HG03354 (cell line): ENCODE measurements at regions not wholly inside any gene's neighbourhood (a gene's known extent, or its start where the extent isn't known, plus 50 kb on each side); places are given as distances from the start of the nearest gene placed in this dataset.
"Not testable (repeated sequence)": the region's sequence is repeated elsewhere in the genome, so short reads cannot be mapped to it uniquely, and the experiment has no call there.

Experiments
- ATAC-seq: cut with Tn5 transposase; IDR thresholded peaks from one replicate; pipeline ENCODE4 v1.9.1; 2021; ENCODE audit warnings: mild to moderate bottlenecking; ENCODE audit not compliant: unreplicated experiment, poor library complexity, severe bottlenecking

DNA sequence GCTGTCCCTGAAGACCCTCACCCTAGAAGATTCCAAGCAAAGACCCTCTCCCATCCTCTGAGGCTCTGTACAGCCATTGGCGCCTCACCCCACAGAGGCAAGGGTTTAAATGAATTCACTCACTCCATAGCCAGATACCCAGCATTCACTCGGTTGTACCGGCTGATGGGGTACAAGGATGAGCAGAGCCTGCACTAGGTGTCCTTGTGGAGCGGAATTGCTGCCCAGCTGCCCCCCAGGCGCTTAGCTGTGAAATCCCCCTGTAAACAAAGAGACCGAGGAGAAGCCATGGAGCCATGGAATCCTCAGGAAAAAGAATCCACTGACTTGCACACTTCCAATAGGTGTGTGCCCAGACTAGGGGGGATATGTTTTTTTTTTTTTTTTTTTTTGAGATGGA, 117.3 kb downstream of the SHANK2 start:
- ATAC-seq = no peak

DNA sequence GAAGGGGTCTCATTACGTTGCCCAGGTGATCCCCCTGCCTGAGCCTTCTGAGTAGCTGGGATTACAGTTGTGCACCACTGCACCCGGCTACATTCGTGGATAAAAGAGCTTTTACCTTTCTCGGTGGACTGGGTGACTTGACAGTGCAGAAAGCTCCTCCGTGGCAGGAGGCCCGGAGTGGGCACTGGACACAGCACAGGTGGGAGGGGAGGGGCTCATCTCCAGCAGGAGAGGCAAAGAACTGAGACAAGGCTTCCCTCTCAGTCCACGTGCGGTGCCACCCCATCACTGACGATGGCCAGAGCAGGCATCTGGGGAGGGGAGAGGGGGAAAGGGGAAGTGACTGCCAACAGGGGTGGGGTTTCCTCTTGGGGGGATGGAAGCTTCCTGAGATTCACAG, 118.4 kb downstream of the SHANK2 start:
- ATAC-seq = no peak

DNA sequence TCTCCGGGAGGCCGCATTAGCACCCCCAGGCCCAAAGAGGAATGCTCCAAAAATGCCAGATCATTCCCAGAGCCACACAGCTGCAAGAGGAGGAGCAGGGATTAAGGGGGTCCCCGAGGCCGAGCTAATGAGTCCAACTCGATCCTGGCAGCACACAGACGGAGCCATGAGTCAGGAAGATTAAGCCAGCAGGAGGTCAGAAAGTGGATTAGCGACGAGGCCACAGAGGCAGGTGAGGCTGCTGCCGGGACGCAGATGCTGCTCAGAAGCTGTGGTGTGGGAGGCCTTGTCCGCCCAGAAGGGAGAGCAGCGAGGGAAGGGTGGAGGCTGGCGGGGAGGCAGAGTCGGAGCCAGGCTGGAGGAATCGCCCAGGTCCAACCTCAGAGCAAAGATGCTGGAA, 120.5 kb downstream of the SHANK2 start:
- ATAC-seq = no peak

DNA sequence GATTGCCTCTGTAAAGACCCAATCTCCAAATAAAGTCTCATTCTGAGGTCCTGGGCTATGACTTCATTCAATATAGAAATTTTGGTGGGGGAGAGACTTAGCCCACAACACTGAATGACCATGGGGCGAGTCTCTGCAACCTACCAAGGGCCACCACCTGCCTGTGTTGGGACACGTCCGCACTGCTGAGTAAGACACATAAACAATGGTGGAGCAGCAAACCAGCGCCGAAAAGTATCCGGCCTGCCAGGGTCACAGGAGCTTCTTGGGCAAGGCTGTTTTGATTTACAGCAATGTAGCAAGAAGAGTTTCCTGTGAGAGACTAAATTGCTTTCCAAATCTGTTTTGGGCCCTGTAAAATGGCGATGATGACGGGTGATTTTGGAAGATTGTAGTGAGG, 122.3 kb downstream of the SHANK2 start:
- no peak for ATAC-seq

DNA sequence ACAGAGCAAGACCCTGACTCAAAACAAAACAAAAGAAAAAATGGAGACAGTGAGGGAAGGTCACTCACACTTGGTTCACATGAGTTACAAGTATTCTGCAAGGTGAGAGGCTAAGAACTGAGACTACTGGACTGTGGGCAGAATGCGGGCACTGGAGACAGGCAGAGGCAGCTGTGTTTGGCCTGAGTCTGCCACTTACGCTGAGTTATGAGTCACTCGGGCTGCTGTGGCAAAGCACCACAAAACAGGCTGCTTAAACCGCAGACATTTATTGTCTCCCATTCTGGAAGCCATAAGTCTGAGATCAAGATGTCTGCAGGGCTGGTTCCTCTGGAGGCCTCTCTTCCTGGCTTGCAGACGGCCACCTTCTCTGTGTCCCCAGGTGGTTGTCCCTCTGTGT, 122.8 kb downstream of the SHANK2 start:
- ATAC-seq = no peak

DNA sequence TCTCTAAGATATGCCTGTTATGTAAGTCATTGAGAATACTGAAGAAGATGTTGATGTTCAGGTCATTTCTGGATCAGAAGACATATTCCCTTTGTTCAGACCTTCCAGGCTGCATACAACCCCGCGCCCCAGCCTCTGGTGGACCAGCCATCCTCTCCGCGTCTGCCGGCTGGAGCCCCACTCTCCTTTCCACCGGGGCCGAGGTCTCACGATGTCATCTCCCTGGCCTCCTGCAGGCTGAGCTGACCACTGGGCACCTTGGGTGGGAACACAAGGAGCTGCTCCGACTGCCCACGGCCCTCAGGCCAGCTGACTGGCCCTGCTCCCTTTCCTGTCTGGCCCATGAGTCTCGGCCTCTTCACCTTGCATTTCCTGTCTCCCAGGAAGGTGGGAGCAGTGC, 124.6 kb downstream of the SHANK2 start:
- ATAC-seq = no peak

DNA sequence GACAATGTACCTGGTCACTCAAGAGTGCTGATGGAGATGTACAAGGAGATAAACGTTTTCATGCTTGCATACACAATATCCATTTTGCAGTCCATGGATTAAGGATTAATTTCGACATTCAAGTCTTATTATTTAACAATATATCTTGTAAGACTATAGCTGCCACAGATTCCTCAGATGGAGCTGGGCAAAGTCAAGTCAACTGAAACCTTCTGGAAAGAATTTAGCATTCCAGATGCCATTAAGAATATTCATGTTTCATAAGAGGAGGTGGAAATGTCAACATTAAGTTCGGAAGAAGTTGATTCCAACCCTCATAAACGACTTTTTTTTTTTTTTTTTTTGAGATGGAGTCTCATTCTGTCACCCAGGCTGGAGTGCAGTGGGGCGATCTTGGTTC, 126.0 kb downstream of the SHANK2 start:
- ATAC-seq = not testable (repeated sequence)

DNA sequence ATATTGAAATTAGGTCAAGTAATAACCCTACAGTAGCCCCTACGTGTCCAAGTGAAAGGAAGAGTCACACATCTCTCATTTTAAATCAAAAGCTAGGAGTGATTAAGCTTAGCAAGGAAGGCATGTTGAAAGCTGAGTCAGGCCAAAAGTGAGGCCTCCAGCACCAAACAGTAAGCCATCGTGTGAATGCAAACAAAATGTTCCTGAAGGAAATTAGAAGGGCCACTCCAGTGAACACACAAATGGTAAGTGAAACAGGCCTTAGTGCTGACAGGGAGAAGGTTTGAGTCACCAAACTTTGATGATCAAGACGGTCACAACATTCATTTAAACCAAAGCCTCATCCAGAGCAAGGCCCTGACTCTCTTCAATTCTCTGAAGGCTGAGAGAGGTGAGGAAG, 127.2 kb downstream of the SHANK2 start:
- no peak for ATAC-seq

DNA sequence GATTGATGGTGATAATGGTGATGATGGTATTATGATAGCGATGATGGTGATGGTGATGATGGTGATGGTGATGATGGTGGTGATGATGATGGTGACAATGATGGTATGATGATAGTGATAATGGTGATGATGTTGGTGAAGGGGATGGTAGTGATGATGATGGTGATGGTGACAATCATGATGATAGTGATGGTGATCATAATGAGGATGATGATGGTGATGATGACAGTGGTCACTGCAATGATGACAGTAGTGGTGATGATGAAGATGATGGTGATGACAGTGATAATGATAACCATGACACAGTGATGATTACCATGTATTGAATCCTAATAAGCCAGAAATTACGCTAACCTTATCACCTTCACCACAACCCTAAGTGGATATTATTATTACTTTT, 128.2 kb downstream of the SHANK2 start:
- ATAC-seq = no peak

DNA sequence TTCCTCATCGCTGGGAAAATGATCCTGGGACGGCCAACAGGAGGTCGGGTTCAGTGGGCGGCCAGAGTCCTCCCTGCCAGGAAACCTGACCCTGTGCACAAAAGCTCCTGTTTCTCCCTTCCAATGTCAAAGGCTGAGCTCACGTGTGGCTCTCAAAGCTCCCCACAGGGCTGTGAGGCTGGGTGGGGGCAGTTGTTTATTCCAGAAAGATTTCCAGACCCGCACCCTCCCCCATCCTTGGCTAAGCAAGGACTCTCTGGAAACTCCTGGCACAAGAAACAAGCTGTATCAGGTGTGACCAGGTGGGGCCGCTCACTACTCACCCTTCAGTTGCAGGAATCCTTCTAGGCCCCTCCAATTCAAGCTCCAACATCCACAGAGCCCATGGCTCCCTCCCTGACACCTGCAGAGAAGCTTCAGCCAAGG, 131.9 kb downstream of the SHANK2 start:
- no peak for ATAC-seq

DNA sequence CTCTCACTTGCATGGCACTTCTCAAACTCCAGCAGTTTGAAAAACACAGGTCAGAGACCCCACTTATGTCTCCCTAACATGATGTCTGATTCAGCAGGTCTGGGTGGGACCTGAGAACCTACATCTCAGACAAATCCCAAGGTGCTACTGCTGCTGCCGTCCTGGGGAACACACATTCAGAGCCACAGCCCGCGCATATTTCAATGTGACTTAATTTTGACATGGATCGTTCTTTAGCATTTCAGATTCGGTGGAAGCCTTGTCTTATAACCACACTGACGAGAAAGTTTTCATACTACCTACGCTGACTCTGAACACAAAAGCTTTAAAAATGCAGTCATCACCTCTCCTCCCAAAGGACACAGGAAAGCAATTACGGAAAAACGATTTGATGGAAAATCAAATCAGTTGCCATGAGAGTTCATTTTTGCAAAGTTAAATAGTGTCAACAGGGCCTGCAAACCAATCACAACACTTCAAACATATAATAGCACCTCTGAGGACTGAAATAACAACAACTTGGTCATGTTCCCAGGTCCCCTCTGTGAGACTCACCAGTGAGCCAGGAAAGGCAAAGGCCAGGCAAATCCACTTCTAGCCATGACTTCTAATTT, 132.6 kb downstream of the SHANK2 start:
- no peak for ATAC-seq

DNA sequence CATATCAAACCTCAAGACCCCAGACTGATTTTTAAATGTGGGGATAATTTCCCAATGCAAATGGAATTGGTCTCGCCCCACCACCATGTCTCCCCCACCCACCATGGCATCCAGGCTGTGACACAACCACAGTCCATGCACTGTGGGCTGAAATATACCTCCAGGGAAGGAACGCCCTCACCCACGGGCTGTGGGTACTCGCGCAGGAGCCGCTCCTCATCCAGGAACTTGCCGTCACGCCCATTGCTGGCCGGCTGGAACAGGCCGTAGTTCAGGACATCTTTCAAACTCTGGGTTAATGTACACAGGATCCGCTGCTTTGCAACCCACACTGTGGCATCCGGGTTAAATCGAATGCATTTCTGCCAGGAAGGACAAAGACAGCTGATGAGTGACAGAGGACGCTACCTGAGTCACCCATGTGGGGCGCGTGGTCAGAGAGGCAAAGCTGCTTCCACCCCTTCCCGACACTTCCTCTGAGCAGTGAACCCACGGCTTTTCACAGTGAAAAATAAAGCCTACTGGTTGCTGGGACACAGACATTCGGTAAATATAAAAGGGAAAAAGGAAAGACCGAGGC, 133.6 kb downstream of the SHANK2 start:
- no peak for ATAC-seq

DNA sequence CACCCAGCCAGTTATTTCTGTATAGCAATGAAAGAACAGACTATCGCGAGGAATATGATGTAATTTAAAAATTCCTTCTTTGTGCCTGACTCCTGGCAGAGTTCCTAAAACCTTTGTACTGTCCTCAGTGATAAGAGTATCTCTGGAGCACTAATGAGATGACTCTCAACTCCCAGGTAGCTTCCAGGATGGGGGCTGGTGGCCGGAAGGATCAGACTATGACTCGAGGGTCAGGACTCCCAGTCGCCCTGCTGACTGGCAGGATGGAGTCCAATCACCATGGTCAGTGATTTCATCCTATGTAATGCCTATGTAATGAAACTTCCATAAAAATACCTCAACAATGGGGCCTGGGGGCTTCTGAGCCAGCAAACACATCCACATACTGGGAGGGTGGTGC, 135.1 kb downstream of the SHANK2 start:
- ATAC-seq = no peak

DNA sequence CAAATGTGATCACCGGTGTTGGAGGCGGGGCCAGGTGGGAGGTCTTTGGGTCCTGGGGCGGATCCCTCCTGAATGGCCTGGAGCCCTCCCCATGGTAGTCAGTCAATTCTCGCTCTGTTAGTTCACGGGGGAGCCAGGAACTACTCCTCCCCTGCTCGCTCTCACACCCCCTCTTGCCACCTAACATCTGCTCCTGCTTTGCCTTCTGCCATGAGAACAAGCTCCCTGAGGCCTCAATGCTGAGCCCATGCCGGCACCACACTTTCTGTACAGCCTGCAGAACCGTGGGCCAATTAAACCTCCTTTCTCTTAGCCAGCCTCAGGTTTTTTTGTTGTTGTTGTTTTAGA, 135.7 kb downstream of the SHANK2 start:
- ATAC-seq = no peak

DNA sequence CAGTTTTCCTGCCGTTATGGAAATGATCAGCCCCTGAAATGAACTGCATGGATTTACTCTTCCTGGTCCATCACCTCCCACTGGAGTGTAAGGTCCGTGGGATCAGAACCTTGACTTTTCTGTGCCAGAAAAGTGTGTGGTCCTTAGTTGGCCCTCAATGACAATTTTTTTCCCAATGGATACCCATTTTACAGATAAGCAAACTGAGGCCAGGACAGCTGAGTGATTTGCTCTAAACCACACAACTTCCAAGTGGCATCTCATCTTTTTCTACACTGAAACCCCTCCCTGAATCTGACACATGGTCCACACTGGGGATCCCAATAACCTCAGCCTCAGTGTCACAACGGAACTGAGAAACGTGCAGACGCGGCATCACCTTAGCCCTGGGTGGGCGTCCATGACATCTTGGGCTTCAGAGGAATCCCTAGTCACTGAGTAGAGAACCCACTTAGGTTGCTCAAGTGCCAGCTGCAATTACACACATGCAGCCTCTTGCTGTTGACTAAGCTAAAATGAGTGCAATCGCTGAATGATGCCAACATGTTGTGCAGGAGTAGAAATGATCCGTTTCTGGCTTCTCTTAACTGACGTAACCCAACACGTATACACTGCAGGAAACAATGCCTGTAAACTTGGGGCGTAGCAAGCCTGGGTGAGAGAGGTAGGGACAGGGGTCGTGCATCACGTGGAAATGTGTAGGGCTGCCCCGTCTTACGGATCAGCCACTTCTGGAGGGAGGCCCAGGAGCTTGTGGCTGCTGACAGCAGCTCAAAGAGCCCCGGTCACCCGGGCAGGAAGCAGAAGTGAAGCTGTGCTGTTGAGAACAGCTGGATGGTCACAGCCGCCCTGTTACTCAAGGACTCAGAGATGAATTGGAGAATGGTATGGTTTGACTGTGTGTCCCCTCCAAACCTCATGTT, 136.3 kb downstream of the SHANK2 start:
- ATAC-seq = peak; percentile 58

DNA sequence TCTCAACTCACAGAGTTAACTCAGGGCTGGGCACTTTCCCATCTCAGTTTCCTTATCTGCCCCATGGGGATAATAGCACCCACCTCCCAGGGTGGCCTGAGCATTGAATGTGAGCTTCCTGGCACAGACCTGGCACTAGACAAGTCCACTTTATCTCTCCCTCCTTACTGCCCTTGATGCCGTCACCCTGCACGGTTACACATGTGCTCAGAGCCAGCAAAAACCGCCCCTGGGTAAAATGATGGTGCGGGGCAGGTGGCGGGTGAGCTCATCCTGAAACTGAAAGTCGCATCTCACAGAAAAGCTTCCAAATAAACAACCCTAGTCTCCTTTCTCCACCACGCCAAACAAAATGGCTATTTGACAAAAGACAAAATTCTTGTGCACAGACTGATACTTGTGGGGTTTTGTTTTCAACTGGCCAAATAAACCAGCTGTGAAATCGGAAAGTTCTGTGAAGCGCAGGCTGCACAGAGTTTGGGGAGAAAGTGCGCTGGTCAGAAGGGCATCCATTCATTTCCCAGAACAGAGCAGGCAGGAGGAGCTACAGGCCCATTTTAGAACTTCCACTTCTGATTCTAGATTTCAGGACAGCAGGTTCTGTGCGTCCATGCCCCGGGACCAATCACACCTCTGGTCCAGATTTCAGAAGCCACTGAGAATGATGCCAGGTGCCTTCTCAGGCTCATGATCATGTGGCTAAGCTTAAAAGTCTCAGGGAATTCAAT, 138.1 kb downstream of the SHANK2 start:
- ATAC-seq = peak; percentile 72

DNA sequence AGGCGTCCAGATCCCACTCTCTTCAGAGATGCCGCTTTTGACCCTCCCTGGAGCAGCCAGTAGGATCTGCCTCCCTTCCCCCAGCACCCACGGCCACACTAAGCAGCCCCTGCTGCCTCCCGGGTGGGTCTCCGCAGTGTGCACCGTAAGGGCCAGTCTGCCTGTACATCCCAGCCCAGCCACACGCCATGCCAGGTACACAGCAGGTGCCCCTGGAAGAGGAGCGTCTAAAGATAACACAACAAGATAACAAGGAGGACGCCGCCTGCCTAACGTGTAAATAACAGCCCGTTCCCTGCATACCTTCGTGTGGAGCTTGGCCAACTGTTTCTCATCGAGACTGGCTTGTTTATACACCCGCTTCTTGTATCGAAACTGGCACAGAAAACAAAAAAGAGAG, 139.4 kb downstream of the SHANK2 start:
- ATAC-seq = no peak

DNA sequence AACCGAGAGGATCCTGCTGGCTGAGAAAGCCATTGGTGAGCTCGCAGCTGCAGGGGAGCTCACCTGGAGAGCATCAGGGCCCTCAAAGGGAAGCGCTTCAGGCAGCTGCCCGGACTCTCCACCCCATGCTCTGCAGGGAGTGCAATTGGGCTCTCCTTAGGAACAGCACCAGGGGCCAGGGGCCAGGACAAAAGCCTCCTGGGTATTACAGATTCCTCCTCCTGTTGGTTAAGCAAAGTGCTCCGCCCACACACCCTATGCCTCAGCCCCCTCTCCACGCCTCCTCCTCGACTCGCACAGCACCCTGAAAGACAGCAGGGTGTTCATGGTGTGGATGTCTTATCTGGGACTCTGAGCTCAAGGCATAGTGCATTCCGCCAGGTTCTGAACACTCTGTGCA, 139.9 kb downstream of the SHANK2 start:
- no peak for ATAC-seq

DNA sequence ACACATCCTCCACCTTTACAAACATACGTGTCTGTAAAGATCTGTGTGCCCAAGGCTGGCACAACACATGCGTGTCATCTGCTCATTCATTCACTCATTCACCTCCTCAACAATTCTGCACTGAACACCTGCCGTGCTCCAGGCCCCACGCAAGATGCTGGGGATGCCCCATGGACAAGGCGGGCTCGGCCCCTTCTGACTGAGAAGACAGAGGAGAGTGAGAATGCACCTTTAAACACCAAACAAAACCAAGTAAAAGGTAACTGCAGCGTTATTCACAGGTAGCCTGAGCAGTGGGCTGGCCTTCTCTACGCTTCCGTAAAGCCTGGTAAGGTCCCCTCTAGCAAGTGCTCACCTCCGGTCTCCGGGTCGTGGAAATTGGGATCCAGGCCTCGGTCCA, 142.8 kb downstream of the SHANK2 start:
- ATAC-seq = no peak

DNA sequence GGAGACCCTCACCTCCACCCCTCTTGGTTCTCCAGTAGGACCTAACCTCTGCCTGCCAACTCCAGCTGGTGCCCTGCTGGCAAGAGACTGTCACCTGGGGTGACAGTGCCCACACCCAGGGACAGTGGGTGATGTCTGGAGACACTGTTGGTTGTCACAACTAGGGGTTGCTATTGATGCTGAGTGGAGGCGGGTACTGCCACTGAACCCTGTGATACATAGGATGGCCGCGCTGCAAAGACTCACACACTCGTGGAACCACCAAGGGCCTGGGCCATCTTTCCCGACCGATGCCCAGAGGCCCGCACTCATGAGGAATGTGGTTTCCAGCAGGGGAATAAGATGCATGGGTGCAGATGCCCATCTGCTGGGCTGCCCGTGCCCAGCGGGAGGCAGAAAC, 143.2 kb downstream of the SHANK2 start:
- ATAC-seq = no peak
